CD4-positive, alpha-beta T cell treated with Interleukin-10 for 1 hour (primary cell): ENCODE measurements at regions not wholly inside any gene's neighbourhood (a gene's known extent, or its start where the extent isn't known, plus 50 kb on each side); places are given as distances from the start of the nearest gene placed in this dataset.
"Not testable (repeated sequence)": the region's sequence is repeated elsewhere in the genome, so short reads cannot be mapped to it uniquely, and the experiment has no call there.

Source experiments
- DNase-seq: peaks from one replicate; pipeline ENCODE4 v3.0.0-alpha.2; 2020

GRCh38 chr11:25628030-25628429 is 703.9 kb upstream of the ANO3 start:
- no peak for DNase-seq

GRCh38 chr11:25633230-25633629 is 698.7 kb upstream of the ANO3 start:
- no peak for DNase-seq

DNA sequence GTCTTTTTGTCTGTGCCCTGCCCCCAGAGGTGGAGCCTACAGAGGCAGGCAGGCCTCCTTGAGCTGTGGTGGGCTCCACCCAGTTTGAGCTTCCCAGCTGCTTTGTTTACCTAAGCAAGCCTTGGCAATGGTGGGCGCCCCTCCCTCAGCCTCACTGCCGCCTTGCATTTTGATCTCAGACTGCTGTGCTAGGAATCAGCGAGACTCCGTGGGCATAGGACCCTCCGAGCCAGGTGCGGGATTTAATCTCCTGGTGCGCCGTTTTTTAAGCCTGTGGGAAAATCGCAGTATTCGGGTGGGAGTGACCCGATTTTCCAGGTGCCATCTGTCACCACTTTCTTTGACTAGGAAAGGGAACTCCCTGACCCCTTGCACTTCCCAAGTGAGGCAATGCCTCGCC is 682.7 kb upstream of the ANO3 start:
- DNase-seq: not testable (repeated sequence)

- no peak for DNase-seq
These were observed 681.6 kb upstream of the ANO3 start for GRCh38 chr11:25650319-25650718.

DNA sequence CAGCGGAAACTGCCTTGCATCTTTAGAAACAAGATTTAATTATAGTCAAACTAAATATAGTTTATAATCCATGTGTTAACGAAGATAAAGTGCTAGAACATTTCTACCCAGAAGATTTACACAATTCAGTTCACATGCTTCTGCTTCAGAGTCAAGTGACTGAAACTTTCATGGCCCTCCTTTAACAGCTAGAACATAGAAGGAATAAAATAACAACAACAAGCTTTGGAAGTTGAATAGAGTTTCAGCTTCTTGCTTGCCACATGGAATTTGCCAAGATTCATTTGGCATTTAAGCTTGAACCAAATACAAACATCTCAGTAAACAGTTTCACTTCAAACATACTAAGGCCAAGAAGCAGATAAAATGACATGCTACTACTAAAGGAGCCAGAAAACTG is 676.3 kb upstream of the ANO3 start:
- no peak for DNase-seq

GRCh38 chr11:25658916-25659315 is 673.0 kb upstream of the ANO3 start:
- no peak for DNase-seq

DNA sequence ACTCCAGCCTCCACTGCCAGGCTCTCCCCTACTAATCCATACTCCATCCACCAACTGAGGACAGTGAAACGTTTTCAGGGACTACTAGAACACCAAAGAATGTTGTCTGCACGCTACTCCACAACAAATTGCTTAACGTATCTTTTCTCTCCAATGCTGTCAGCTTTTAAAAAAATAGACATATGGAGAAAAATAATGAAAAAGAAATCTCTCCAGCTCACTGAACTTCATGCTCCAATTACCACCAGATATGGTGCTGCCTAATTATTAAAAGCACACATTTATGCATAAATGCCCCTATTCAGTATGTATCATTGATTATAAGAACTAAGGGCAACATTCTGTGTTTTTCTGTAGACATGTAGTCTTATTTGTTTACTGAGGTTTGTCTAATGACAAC is 672.2 kb upstream of the ANO3 start:
- DNase-seq: no peak

DNA sequence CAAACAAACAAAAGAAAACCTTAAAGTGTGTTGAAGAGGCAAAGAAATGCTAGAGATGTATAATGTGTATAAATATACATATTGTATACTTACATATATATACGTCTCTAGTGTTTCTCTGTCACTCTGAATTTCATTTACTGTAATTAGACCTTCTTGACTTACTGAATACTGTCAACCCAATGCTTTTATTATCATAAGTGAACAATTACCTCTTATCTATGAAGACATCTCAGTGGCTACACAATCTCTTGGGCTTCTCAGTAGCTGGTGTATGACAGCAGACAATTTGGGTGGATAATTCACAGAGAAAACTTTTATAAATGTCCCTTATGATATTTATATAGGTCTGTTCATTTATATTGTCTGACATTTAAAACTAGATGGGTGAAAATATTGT is 664.1 kb upstream of the ANO3 start:
- DNase-seq: no peak

- no peak for DNase-seq
These were observed 640.0 kb upstream of the ANO3 start for GRCh38 chr11:25691959-25692358.

DNA sequence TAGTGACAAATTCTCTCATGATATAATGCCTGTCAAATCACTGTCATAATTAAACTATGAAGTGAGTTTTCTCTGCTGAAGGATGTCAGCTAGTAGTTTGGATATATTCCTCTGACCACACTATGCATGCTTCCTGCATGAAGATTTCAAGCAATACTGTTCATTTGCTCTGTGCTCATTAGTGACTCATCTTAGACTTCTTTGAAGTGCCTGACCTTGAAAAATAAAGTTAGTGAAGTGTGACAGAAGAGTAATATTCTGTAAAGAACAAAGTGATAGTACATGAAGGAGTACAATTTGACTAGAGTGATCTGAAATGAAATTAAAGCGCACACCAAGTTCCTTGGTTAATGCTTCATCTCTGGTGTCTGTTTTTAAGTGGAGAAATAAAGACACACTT is 629.5 kb upstream of the ANO3 start:
- no peak for DNase-seq

GRCh38 chr11:25710975-25711374 is 621.0 kb upstream of the ANO3 start:
- no peak for DNase-seq

DNA sequence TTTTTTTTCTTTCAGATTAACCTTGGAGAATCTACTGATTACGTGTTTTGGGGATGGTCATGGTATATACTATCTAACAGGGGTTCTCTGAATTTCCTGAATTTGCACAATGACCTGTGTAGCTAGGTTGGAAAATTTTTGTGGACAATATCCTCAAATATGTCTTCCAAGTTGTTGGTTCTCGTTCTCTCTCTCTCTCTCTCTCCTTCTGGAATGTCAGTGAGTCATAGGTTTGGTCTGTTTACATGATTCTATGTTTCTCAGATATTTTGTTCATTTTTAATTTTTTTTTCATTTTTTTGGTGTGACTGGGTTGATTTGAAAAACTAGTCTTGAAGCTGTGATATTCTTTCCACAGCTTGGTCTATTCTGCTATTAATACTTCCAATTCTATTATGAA is 604.0 kb upstream of the ANO3 start:
- DNase-seq: no peak

DNA sequence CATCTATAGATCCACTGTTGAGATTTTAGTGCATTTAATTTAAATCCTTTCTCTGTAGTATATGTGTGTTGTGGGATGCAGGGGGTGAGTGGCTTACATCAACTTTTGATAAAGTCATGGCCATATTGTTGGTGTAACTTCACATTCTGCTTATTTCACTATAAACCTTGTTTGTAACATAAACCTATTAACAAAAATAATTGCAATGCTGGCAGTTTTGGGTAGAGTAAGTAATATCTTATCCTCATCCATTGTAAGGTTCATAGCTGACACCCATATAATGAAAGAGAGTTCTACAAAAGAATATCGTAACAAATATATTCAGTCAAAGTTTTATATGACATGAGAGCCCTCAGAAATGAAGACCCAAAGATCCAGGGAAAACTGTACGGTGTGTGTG is 601.7 kb upstream of the ANO3 start:
- DNase-seq: no peak

- no peak for DNase-seq
These were observed 598.2 kb upstream of the ANO3 start for GRCh38 chr11:25733777-25734176.

GRCh38 chr11:25734591-25735211 is 597.2 kb upstream of the ANO3 start:
- DNase-seq: no peak

GRCh38 chr11:25737071-25737675 is 594.8 kb upstream of the ANO3 start:
- DNase-seq: no peak

- no peak for DNase-seq
These were observed 590.0 kb upstream of the ANO3 start for GRCh38 chr11:25741886-25742285.

DNA sequence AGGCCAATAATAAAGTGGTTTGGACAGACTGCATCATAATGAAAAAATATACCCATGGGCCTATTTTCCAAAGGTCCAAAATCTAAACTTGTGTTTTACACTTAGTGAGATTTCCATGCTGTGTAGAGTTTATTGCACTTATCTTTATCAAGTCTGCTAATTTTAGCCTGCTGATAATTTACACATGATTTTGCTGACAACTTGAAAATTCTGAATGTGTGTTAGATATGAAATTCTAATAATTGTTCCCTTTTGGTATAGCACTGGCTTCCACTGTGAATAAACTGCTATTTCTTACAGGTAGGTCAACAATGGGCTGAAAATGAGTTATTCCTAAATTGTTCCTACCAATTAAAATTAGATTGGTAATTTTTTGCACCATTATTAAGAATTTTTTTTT is 589.1 kb upstream of the ANO3 start:
- no peak for DNase-seq

- DNase-seq: no peak
These were observed 576.5 kb upstream of the ANO3 start for GRCh38 chr11:25755381-25755780.

DNA sequence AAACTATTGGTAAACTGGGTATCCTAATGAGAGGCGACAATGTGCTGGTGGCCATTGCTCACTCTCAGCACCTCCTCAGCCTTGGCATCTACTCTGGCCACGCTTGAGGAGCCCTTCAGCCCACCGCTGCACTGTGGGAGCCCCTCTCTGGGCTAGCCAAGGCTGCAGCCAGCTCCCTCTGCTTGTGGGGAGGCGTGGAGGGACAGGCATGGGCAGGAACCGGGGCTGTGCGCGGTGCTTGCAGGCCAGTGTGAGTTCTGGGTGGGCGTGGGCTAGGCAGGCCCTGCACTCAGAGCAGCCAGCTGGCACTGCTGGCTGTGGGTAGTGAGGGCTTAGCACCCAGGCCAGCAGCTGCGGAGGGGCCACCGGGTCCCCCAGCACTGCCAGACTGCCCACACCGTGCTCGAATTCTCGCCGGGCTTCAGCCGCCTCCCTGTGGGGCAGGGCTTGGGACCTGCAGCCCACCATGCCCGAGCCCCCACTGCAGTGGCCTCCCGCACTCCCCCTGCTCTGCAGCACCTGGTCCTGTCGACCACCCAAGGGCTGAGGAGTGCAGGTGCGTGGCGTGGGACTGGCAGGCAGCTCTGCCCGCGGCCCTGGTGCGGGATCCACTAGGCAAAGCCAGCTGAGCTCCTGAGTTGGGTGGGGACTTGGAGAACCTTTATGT is 575.9 kb upstream of the ANO3 start:
- DNase-seq: no peak

GRCh38 chr11:25758145-25758661 is 573.7 kb upstream of the ANO3 start:
- DNase-seq: no peak

GRCh38 chr11:25766332-25767015 is 565.5 kb upstream of the ANO3 start:
- no peak for DNase-seq

DNA sequence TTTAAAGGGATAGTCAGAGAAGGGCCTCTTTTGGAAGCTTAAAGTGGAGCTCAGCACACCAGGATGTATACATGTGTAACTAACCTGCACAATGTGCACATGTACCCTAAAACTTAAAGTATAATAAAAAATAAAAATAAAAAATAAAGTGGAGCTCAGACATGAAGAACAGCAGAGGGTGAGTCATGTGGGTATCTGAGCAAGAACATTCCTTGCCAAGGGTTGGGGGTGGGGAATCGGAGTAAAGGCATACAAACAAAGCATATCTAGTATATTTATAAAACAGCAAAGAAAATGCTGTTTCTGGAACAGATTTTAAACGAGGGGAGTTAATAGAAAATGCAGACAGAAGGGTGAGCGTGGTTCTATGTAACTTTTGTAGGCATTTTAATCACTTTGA is 562.6 kb upstream of the ANO3 start:
- DNase-seq: no peak

DNA sequence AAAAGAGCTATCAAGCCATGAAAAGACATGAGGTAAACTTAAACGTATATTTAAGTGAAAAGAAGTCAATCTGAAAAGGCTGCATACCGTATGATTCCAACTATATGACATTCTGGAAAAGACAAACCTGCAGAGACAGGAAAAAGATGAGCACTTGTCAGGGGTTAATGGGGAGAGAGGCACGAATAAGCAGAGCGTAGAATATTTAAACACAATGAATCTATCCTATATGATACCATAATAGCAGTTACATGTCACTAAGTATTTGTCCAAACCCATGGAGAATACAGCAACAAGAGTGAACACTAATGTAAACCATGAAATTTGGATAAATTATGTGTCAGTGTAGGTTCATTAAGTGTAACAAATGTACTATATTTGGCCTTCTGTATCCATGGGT is 560.3 kb upstream of the ANO3 start:
- no peak for DNase-seq
